Ovary (tissue), 7 donors: ENCODE measurements at regions not wholly inside any gene's neighbourhood (a gene's known extent, or its start where the extent isn't known, plus 50 kb on each side); places are given as distances from the start of the nearest gene placed in this dataset.

Experiments used
- DNase-seq, 5 donors: peaks; one replicate each; pipeline ENCODE4 v3.0.0-alpha.2; 2019 to 2020
- H3K27ac ChIP-seq, 2 donors: fragments of 200-600 bp; one replicate each; pipeline versions ENCODE4 v1.5.1 to v1.8.0; 2019 to 2022
- H3K27me3 ChIP-seq: fragments of 200-600 bp; one replicate; pipeline ENCODE4 v1.8.0; 2022
- H3K36me3 ChIP-seq: fragments of 200-600 bp; sonication (generic); one replicate; pipeline ENCODE4 v1.5.1; 2019
- H3K4me1 ChIP-seq: one replicate; pipeline ENCODE4 v1.8.1; 2013; ENCODE audit warnings: mild to moderate bottlenecking, moderate library complexity; ENCODE audit not compliant: insufficient read depth
- H3K4me3 ChIP-seq: fragments of 200-600 bp; sonication (generic); one replicate; pipeline ENCODE4 v1.5.1; 2017
- H3K9me3 ChIP-seq, 2 donors: fragments of 200-600 bp in 1 of 2; sonication (generic) in 1 of 2; one replicate each; pipeline versions ENCODE4 v1.5.1 to v1.8.1; 2013 to 2019; ENCODE audit warnings: mild to moderate bottlenecking in 1 of 2, moderate library complexity in 1 of 2
- EP300 ChIP-seq: sonication (generic); formaldehyde crosslinking; IDR thresholded peaks from one replicate; pipeline ENCODE4 v1.6.1; 2017; ENCODE audit warnings: antibody characterized with exemption
- POLR2A ChIP-seq: fragments of 450-650 bp; IDR thresholded peaks from one replicate; pipeline ENCODE4 v1.6.1; 2017; ENCODE audit warnings: antibody characterized with exemption, mild to moderate bottlenecking, moderate library complexity
- WGBS, 3 donors: extraction: QIAGEN DNeasy Blood & Tissue Kit in 1 of 3; methylation state at CpG; one replicate each; pipeline versions ENCODE4 v1.1.5 to v1.1.7; 2013 to 2017; 5-methylcytosine and 5-hydroxymethylcytosine counted together
- intact Hi-C, 4 donors: fragments of 100-400 bp; cut with DNase I; formaldehyde crosslinking; loops; one replicate each; pipeline versions ENCODE4 v1.11.0 to v1.15.1; 2022 to 2023
- TF ChIP-seq, protein P1 (sequence below), 3 donors: fragments of 450-650 bp in 2 of 3; fragments of 200-600 bp in 1 of 3; IDR thresholded peaks; one replicate each; pipeline versions ENCODE4 v1.5.1 to v1.8.0; 2016 to 2022; ENCODE audit warnings: antibody characterized with exemption in 3 of 3, mild to moderate bottlenecking in 1 of 3
- donor health status: DM: no; HTN: no; CAD: no; lungs with moderate emphysema.
- donor health status: DM: no; HTN: no; CAD: no.
- donor health status: Bipolar disorder and iron deficiency.
- donor health status: DM: no; HTN: no; CAD: no.
- donor health status: DM: yes; HTN: yes; CAD: no.

GRCh38 chr18:24540896-24541295 is 80.5 kb downstream of the HRH4 start:
- Histone ChIP-seq H3K4me1 (no peaks in the 10 kb centered on the region), H3K9me3 (no peaks in the 10 kb centered on the region), H3K27me3 (no peaks in the 10 kb centered on the region), H3K36me3 (no peaks in the 10 kb centered on the region), H3K27ac (no peak overlapping the region), H3K4me3 (no peak overlapping the region)
- 78 to 79% (median 79%) methylated on average over 8 of the region's 8 CpGs for WGBS, 3 donors
- TF ChIP-seq, protein P1, sequence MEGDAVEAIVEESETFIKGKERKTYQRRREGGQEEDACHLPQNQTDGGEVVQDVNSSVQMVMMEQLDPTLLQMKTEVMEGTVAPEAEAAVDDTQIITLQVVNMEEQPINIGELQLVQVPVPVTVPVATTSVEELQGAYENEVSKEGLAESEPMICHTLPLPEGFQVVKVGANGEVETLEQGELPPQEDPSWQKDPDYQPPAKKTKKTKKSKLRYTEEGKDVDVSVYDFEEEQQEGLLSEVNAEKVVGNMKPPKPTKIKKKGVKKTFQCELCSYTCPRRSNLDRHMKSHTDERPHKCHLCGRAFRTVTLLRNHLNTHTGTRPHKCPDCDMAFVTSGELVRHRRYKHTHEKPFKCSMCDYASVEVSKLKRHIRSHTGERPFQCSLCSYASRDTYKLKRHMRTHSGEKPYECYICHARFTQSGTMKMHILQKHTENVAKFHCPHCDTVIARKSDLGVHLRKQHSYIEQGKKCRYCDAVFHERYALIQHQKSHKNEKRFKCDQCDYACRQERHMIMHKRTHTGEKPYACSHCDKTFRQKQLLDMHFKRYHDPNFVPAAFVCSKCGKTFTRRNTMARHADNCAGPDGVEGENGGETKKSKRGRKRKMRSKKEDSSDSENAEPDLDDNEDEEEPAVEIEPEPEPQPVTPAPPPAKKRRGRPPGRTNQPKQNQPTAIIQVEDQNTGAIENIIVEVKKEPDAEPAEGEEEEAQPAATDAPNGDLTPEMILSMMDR (IDR thresholded peaks at IDR 0.05): no peak
- TF ChIP-seq EP300 (no peak), POLR2A (no peak)
- intact Hi-C loops: loop anchor here in 3 of 4 donors (5.0 kb wide), 1 partner anchor 186 kb away; no protein-coding TSS in a partner anchor
- no peak for DNase-seq

DNA sequence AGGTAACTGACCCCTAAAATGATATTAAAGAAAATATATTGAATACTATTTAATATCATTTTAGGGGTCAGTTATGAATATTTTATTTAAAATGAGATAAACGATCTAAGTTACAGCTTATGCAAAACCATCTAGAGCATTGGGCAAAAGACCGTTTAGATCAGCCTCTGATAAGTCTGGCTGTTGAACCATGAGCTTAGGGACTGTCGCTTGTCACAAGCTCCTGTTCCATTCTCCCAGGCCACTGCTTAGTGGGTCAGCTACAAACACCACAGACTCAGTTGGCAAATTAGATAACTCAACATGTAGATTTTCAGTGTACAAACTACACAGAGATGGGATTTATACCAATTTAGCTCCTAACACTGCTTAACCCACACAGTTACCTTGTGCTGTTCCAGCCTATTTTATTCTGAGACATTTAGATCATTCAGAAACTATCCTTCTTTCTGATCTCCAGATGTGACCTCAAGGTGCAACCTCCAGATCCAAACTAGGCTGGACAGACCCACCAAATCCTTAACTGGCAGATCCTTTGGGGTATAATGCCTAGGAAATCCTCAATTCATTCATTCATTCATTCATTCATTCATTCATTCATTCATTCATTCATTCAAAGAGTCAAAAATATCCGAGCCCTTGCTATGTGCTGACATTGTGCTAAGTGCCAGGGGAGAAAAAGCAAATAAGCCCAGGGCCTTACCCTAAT is 82.8 kb downstream of the HRH4 start:
- 71 to 87% (median 73%) methylated on average over 4 of the region's 4 CpGs for WGBS, 3 donors
- Histone ChIP-seq H3K27ac (no peak overlapping the region), H3K4me3 (no peak overlapping the region), H3K27me3 (no peaks in the 10 kb centered on the region), H3K4me1 (no peaks in the 10 kb centered on the region), H3K36me3 (no peaks in the 10 kb centered on the region), H3K9me3 (no peaks in the 10 kb centered on the region)
- intact Hi-C loops: loop anchor here in 3 of 4 donors (5.0 kb wide), 1 partner anchor 184 kb away; no protein-coding TSS in a partner anchor
- TF ChIP-seq POLR2A: no peak
- TF ChIP-seq, protein P1 (IDR thresholded peaks at IDR 0.05): no peak
- TF ChIP-seq EP300: no peak
- DNase-seq: no peak

GRCh38 chr18:24543795-24544498 is 83.5 kb downstream of the HRH4 start:
- WGBS, 3 donors: 24 to 35% (median 33%) methylated on average over 6 of the region's 6 CpGs
- no peak for DNase-seq
- no peaks in the 10 kb centered on the region for H3K9me3 ChIP-seq

DNA sequence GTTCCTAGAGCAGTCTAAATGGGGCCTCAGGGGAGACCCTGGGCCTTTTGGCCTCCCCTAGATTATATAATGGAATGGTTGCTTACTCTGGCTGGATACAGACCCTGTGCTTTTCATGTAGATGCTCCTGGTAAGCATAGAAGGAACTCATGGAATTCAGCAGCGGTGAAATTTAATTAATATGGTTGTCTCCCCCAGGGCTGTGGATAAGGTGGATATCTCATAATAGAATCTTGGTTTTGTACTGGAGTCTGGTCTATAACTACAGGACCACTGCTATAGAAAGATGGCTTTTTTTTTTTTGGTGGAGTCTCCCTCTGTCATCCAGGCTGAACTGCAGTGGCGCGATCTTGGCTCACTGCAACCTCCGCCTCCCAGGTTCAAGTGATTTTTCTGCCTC is 84.5 kb downstream of the HRH4 start:
- DNase-seq: no peak
- no peaks in the 10 kb centered on the region for H3K36me3 ChIP-seq
- TF ChIP-seq EP300 (no peak), POLR2A (no peak)
- TF ChIP-seq, protein P1 (IDR thresholded peaks at IDR 0.05): no peak
- H3K27me3 ChIP-seq: no peaks in the 10 kb centered on the region
- 71 to 87% (median 80%) methylated on average over 4 of the region's 4 CpGs for WGBS, 3 donors
- no peak overlapping the region for H3K4me3 ChIP-seq
- no peaks in the 10 kb centered on the region for H3K4me1 ChIP-seq
- H3K27ac ChIP-seq: no peak overlapping the region
- no peaks in the 10 kb centered on the region for H3K9me3 ChIP-seq
- intact Hi-C loops: loop anchor here in 3 of 4 donors (5.0 kb wide), 1 partner anchor 182 kb away; no protein-coding TSS in a partner anchor

More at GRCh38 chr18:24543795-24544498, 83.5 kb downstream of the HRH4 start:
- intact Hi-C loops: loop anchor here in 3 of 4 donors (5.0 kb wide), 1 partner anchor 183 kb away; no protein-coding TSS in a partner anchor
- no peak overlapping the region for H3K4me3 ChIP-seq
- no peaks in the 10 kb centered on the region for H3K36me3 ChIP-seq
- no peaks in the 10 kb centered on the region for H3K27me3 ChIP-seq
- no peak overlapping the region for H3K27ac ChIP-seq
- no peaks in the 10 kb centered on the region for H3K4me1 ChIP-seq
- TF ChIP-seq, protein P1 (IDR thresholded peaks at IDR 0.05): peak in 1 of 3 donors; percentile 9
- no peak for TF ChIP-seq EP300
- TF ChIP-seq POLR2A: no peak
